Neural cell (in vitro differentiated cells): ENCODE measurements at regions not wholly inside any gene's neighbourhood (a gene's known extent, or its start where the extent isn't known, plus 50 kb on each side); places are given as distances from the start of the nearest gene placed in this dataset.

ENCODE experiments used
- H2AFZ ChIP-seq: fragments of 200-600, 300-800 bp; sonication (generic), shearing (Covaris generic); 2 replicates; pipeline ENCODE4 v1.6.0; 2014; ENCODE audit warnings: low read depth, mild to moderate bottlenecking, antibody characterized with exemption, low read length, moderate library complexity
- H3F3A ChIP-seq: fragments of 200-600 bp; shearing (Covaris generic); 2 replicates; pipeline ENCODE4 v1.6.1; 2016; ENCODE audit warnings: mild to moderate bottlenecking, moderate library complexity, mixed read lengths, antibody characterized with exemption, low read length; ENCODE audit not compliant: insufficient read depth, poor library complexity, severe bottlenecking
- H3K27ac ChIP-seq: fragments of 200-600, 300-800 bp; sonication (generic), shearing (Covaris generic); 2 replicates; pipeline ENCODE4 v1.5.1; 2014; ENCODE audit warnings: mild to moderate bottlenecking, low read length, moderate library complexity
- H3K27me3 ChIP-seq: fragments of 300-800, 200-600 bp; sonication (generic), shearing (Covaris generic); 2 replicates; pipeline ENCODE4 v1.6.0; 2014; ENCODE audit warnings: mild to moderate bottlenecking, low read depth, low read length, moderate library complexity; ENCODE audit not compliant: insufficient read depth
- H3K36me3 ChIP-seq: fragments of 300-800, 200-600 bp; sonication (generic), shearing (Covaris generic); 2 replicates; pipeline ENCODE4 v1.5.1; 2014; ENCODE audit warnings: mild to moderate bottlenecking, antibody characterized with exemption, low read length, moderate library complexity; ENCODE audit not compliant: insufficient read depth
- H3K4me2 ChIP-seq: fragments of 300-800, 200-600 bp; sonication (generic), shearing (Covaris generic); 2 replicates; pipeline ENCODE4 v1.6.0; 2014; ENCODE audit warnings: mild to moderate bottlenecking, low read length
- H3K4me3 ChIP-seq: fragments of 300-800, 200-600 bp; sonication (generic), shearing (Covaris generic); 2 replicates; pipeline ENCODE4 v1.5.1; 2014; ENCODE audit warnings: mild to moderate bottlenecking, low read length, moderate library complexity
- H3K79me2 ChIP-seq: fragments of 200-600 bp; shearing (Covaris generic); replicated peaks from 2 replicates; pipeline ENCODE4 v1.6.0; 2014; ENCODE audit warnings: mild to moderate bottlenecking, low read length, moderate library complexity; ENCODE audit not compliant: insufficient read depth
- H3K9ac ChIP-seq: fragments of 300-800, 200-600 bp; sonication (generic), shearing (Covaris generic); 2 replicates; pipeline ENCODE4 v1.6.1; 2016; ENCODE audit warnings: mild to moderate bottlenecking, low read length, mixed read lengths
- H3K9me2 ChIP-seq: fragments of 200-600 bp; shearing (Covaris generic); 2 replicates; pipeline ENCODE4 v1.6.1; 2016; ENCODE audit warnings: mild to moderate bottlenecking, low read length, mixed read lengths; ENCODE audit not compliant: insufficient read depth
- H3K9me3 ChIP-seq: fragments of 200-600, 300-800 bp; sonication (generic), shearing (Covaris generic); 2 replicates; pipeline ENCODE4 v1.6.1; 2016; ENCODE audit warnings: mild to moderate bottlenecking, mixed run types, low read length, moderate library complexity, mixed read lengths
- H4K20me1 ChIP-seq: fragments of 200-600 bp; shearing (Covaris generic); 2 replicates; pipeline ENCODE4 v1.6.1; 2016; ENCODE audit warnings: mild to moderate bottlenecking, mixed run types; ENCODE audit not compliant: insufficient read depth
- CTCF ChIP-seq: fragments of 450-650 bp; IDR thresholded peaks from 2 replicates; pipeline ENCODE4 v1.5.1; 2014; ENCODE audit warnings: antibody characterized with exemption, mild to moderate bottlenecking, moderate library complexity; ENCODE audit not compliant: poor library complexity, severe bottlenecking
- EP300 ChIP-seq: fragments of 450-650 bp; conservative IDR thresholded peaks from 2 replicates; pipeline ENCODE4 v1.6.1; 2014; ENCODE audit warnings: antibody characterized with exemption, mild to moderate bottlenecking, moderate library complexity; ENCODE audit not compliant: poor library complexity, severe bottlenecking
- EZH2 ChIP-seq: fragments of 200-600, 300-800 bp; shearing (Covaris generic), sonication (generic); IDR thresholded peaks from 2 replicates; pipeline ENCODE4 v1.6.1; 2014; ENCODE audit warnings: antibody characterized with exemption, low read length, borderline replicate concordance, mild to moderate bottlenecking; ENCODE audit not compliant: insufficient read depth, poor library complexity, severe bottlenecking
- MXI1 ChIP-seq: fragments of 450-650 bp; conservative IDR thresholded peaks from 2 replicates; pipeline ENCODE4 v1.6.1; 2014; ENCODE audit warnings: antibody characterized with exemption, mild to moderate bottlenecking; ENCODE audit not compliant: poor library complexity, severe bottlenecking
- POLR2AphosphoS5 ChIP-seq: IDR thresholded peaks from 2 replicates; pipeline ENCODE4 v1.6.1; 2012
- RAD21 ChIP-seq: fragments of 450-650 bp; conservative IDR thresholded peaks from 2 replicates; pipeline ENCODE4 v1.6.1; 2014; ENCODE audit warnings: antibody characterized with exemption, mild to moderate bottlenecking, moderate library complexity
- REST ChIP-seq: IDR thresholded peaks from 2 replicates; pipeline ENCODE4 v1.6.1; 2012; ENCODE audit warnings: borderline replicate concordance
- SMC3 ChIP-seq: fragments of 450-650 bp; conservative IDR thresholded peaks from 2 replicates; pipeline ENCODE4 v1.6.1; 2014; ENCODE audit warnings: antibody characterized with exemption, mild to moderate bottlenecking, moderate library complexity; ENCODE audit not compliant: poor library complexity
- TAF1 ChIP-seq: IDR thresholded peaks from 2 replicates; pipeline ENCODE4 v1.6.1; 2012; ENCODE audit warnings: low read depth

- H4K20me1 ChIP-seq: no peaks in the 10 kb centered on the region
- H3K36me3 ChIP-seq: no peaks in the 10 kb centered on the region
- H3K79me2 ChIP-seq: no peaks in the 10 kb centered on the region
- no peaks in the 10 kb centered on the region for H3K27me3 ChIP-seq
- no peaks in the 10 kb centered on the region for H3F3A ChIP-seq
- no peak overlapping the region for H3K9ac ChIP-seq
- H3K9me3 ChIP-seq: no peaks in the 10 kb centered on the region
- H3K9me2 ChIP-seq: no peaks in the 10 kb centered on the region
- no peak overlapping the region for H3K27ac ChIP-seq
- TF ChIP-seq SMC3: no peak
- TF ChIP-seq POLR2AphosphoS5: no peak
- TF ChIP-seq REST: no peak
- TF ChIP-seq CTCF: no peak
- no peak for TF ChIP-seq EZH2
- no peak overlapping the region for H2AFZ ChIP-seq
- no peak overlapping the region for H3K4me3 ChIP-seq
- H3K4me2 ChIP-seq: no peak overlapping the region
These were observed 925.2 kb downstream of the TSN start for GRCh38 chr2:122680662-122681061.

- H3K4me3 ChIP-seq: no peak overlapping the region
- no peak for TF ChIP-seq MXI1
- TF ChIP-seq CTCF: no peak
- TF ChIP-seq EP300: no peak
- no peak for TF ChIP-seq POLR2AphosphoS5
- TF ChIP-seq RAD21: no peak
- no peak for TF ChIP-seq REST
- TF ChIP-seq EZH2: no peak
- TF ChIP-seq SMC3: no peak
- no peak for TF ChIP-seq TAF1
- no peak overlapping the region for H3K9ac ChIP-seq
- no peaks in the 10 kb centered on the region for H3K36me3 ChIP-seq
- no peaks in the 10 kb centered on the region for H3K9me2 ChIP-seq
- H4K20me1 ChIP-seq: no peaks in the 10 kb centered on the region
- no peak overlapping the region for H3K4me2 ChIP-seq
- no peaks in the 10 kb centered on the region for H3K79me2 ChIP-seq
- no peak overlapping the region for H2AFZ ChIP-seq
- no peaks in the 10 kb centered on the region for H3K9me3 ChIP-seq
- H3K27ac ChIP-seq: no peak overlapping the region
- H3F3A ChIP-seq: no peaks in the 10 kb centered on the region
- H3K27me3 ChIP-seq: no peaks in the 10 kb centered on the region
These were observed 926.2 kb downstream of the TSN start for GRCh38 chr2:122681626-122682025.
